HEK293 (cell line): ENCODE measurements at regions not wholly inside any gene's neighbourhood (a gene's known extent, or its start where the extent isn't known, plus 50 kb on each side); places are given as distances from the start of the nearest gene placed in this dataset.

Source experiments
- CTCF ChIA-PET: fragments of 350-600 bp; formaldehyde crosslinking; extraction: SDS; loops from one replicate; lab custom pipeline; 2021; ENCODE audit warnings: antibody characterized with exemption; lab: Yijun Ruan, JAX
- POLR2A ChIA-PET: fragments of 300-600 bp; formaldehyde crosslinking; extraction: SDS; loops from one replicate; lab custom pipeline; 2020; ENCODE audit warnings: antibody characterized with exemption, inconsistent platforms; lab: Yijun Ruan, JAX
- H3K27ac ChIP-seq: fragments of 200-500 bp; sonication (Bioruptor generic); 2 replicates; pipeline ENCODE4 v1.5.1; 2014; ENCODE audit warnings: low read depth, low read length, control low read depth, inconsistent platforms; ENCODE audit errors: extremely low read depth
- H3K36me3 ChIP-seq, 2 experiments: fragments of 200-500 bp in 1 of 2; sonication (Bioruptor generic) in 1 of 2; 1 replicate in 1 of 2; 2 replicates in 1 of 2; pipeline ENCODE4 v1.5.1; 2014 to 2017; ENCODE audit warnings: inconsistent platforms in 2 of 2, low read length in 2 of 2; ENCODE audit not compliant: control insufficient read depth in 2 of 2, insufficient read depth in 1 of 2
- H3K4me1 ChIP-seq: fragments of 200-500 bp; sonication (Bioruptor generic); 2 replicates; pipeline ENCODE4 v1.5.1; 2014; ENCODE audit warnings: mild to moderate bottlenecking, low read length, inconsistent platforms; ENCODE audit not compliant: control insufficient read depth, insufficient read depth
- H3K4me3 ChIP-seq: 2 replicates; pipeline ENCODE4 v1.5.1; 2011; ENCODE audit warnings: low read depth, mild to moderate bottlenecking, control low read depth, low read length, moderate library complexity
- H3K9me3 ChIP-seq: fragments of 200-500 bp; sonication (Bioruptor generic); 2 replicates; pipeline ENCODE4 v1.5.1; 2014; ENCODE audit warnings: low read depth, low read length, inconsistent platforms; ENCODE audit not compliant: control insufficient read depth, insufficient read depth
- ATF2 ChIP-seq: fragments of 450-650 bp; formaldehyde crosslinking; IDR thresholded peaks from 2 replicates; pipeline ENCODE4 v1.5.1; 2016; ENCODE audit warnings: missing biosample characterization, missing genetic modification characterization, low read depth
- GLIS2 ChIP-seq: fragments of 450-650 bp; formaldehyde crosslinking; IDR thresholded peaks from 2 replicates; pipeline ENCODE4 v1.5.1; 2016; ENCODE audit warnings: missing biosample characterization, missing genetic modification characterization
- IKZF3 ChIP-seq: fragments of 450-650 bp; IDR thresholded peaks from 2 replicates; pipeline ENCODE4 v1.5.0; 2018; ENCODE audit warnings: missing biosample characterization, mild to moderate bottlenecking, missing genetic modification characterization, moderate library complexity
- KLF9 ChIP-seq: fragments of 450-650 bp; formaldehyde crosslinking; IDR thresholded peaks from 2 replicates; pipeline ENCODE4 v1.5.1; 2016; ENCODE audit warnings: missing biosample characterization, missing genetic modification characterization, low read depth
- OSR2 ChIP-seq: fragments of 450-650 bp; formaldehyde crosslinking; IDR thresholded peaks from 2 replicates; pipeline ENCODE4 v1.5.1; 2016; ENCODE audit warnings: missing biosample characterization, missing genetic modification characterization
- SALL2 ChIP-seq: fragments of 450-650 bp; formaldehyde crosslinking; IDR thresholded peaks from 2 replicates; pipeline ENCODE4 v1.5.0; 2017; ENCODE audit warnings: missing biosample characterization, mild to moderate bottlenecking, missing genetic modification characterization, borderline replicate concordance
- TRIM28 ChIP-seq: IDR thresholded peaks from 2 replicates; pipeline ENCODE4 v1.6.1; 2011; ENCODE audit warnings: low read length, control low read depth, borderline replicate concordance
- WT1 ChIP-seq: fragments of 450-650 bp; formaldehyde crosslinking; IDR thresholded peaks from 2 replicates; pipeline ENCODE4 v1.5.1; 2016; ENCODE audit warnings: missing biosample characterization, missing genetic modification characterization
- ZBTB8A ChIP-seq: fragments of 450-650 bp; formaldehyde crosslinking; IDR thresholded peaks from 2 replicates; pipeline ENCODE4 v1.5.1; 2016; ENCODE audit warnings: missing biosample characterization, missing genetic modification characterization
- ZIC2 ChIP-seq: fragments of 450-650 bp; formaldehyde crosslinking; IDR thresholded peaks from 2 replicates; pipeline ENCODE4 v1.5.1; 2016; ENCODE audit warnings: missing biosample characterization, missing genetic modification characterization
- ZNF133 ChIP-seq: fragments of 450-650 bp; formaldehyde crosslinking; IDR thresholded peaks from 2 replicates; pipeline ENCODE4 v1.5.1; 2016; ENCODE audit warnings: missing biosample characterization, missing genetic modification characterization
- ZNF23 ChIP-seq: fragments of 450-650 bp; formaldehyde crosslinking; IDR thresholded peaks from 2 replicates; pipeline ENCODE4 v1.5.1; 2016; ENCODE audit warnings: missing biosample characterization, missing genetic modification characterization, borderline replicate concordance
- ZNF341 ChIP-seq: fragments of 450-650 bp; formaldehyde crosslinking; IDR thresholded peaks from 2 replicates; pipeline ENCODE4; 2016; ENCODE audit warnings: low read depth, missing biosample characterization, missing genetic modification characterization
- ZNF510 ChIP-seq: fragments of 450-650 bp; formaldehyde crosslinking; IDR thresholded peaks from 2 replicates; pipeline ENCODE4 v1.5.1; 2018; ENCODE audit warnings: mild to moderate bottlenecking, missing genetic modification characterization, missing biosample characterization; ENCODE audit not compliant: insufficient replicate concordance
- ZNF513 ChIP-seq: fragments of 450-650 bp; IDR thresholded peaks from 2 replicates; pipeline ENCODE4 v1.5.1; 2018; ENCODE audit warnings: missing biosample characterization, missing genetic modification characterization
- ZNF529 ChIP-seq: fragments of 450-650 bp; formaldehyde crosslinking; IDR thresholded peaks from 2 replicates; pipeline ENCODE4 v1.5.1; 2017; ENCODE audit warnings: missing genetic modification characterization, missing biosample characterization; ENCODE audit not compliant: insufficient replicate concordance
- ZNF623 ChIP-seq: fragments of 450-650 bp; formaldehyde crosslinking; IDR thresholded peaks from 2 replicates; pipeline ENCODE4 v1.5.1; 2016; ENCODE audit warnings: missing biosample characterization, missing genetic modification characterization
- ZNF645 ChIP-seq: fragments of 450-650 bp; formaldehyde crosslinking; IDR thresholded peaks from 2 replicates; pipeline ENCODE4; 2016; ENCODE audit warnings: missing biosample characterization, missing genetic modification characterization
- ZNF664 ChIP-seq: fragments of 450-650 bp; formaldehyde crosslinking; IDR thresholded peaks from 2 replicates; pipeline ENCODE4 v1.5.1; 2016; ENCODE audit warnings: missing biosample characterization, missing genetic modification characterization
- ZNF707 ChIP-seq: fragments of 450-650 bp; formaldehyde crosslinking; IDR thresholded peaks from 2 replicates; pipeline ENCODE4 v1.5.1; 2016; ENCODE audit warnings: missing biosample characterization, missing genetic modification characterization
- ZNF776 ChIP-seq: fragments of 450-650 bp; formaldehyde crosslinking; IDR thresholded peaks from 2 replicates; pipeline ENCODE4 v1.5.0; 2017; ENCODE audit warnings: missing biosample characterization, missing genetic modification characterization, borderline replicate concordance
- ZNF777 ChIP-seq: fragments of 450-650 bp; formaldehyde crosslinking; IDR thresholded peaks from 2 replicates; pipeline ENCODE4 v1.5.1; 2017; ENCODE audit warnings: missing biosample characterization, missing genetic modification characterization, borderline replicate concordance
- ZNF843 ChIP-seq: fragments of 450-650 bp; formaldehyde crosslinking; IDR thresholded peaks from 2 replicates; pipeline ENCODE4 v1.5.1; 2016; ENCODE audit warnings: missing biosample characterization, missing genetic modification characterization
- ZSCAN23 ChIP-seq: fragments of 450-650 bp; formaldehyde crosslinking; IDR thresholded peaks from 2 replicates; pipeline ENCODE4 v1.5.1; 2016; ENCODE audit warnings: missing biosample characterization, missing genetic modification characterization
- ZSCAN5A ChIP-seq: fragments of 450-650 bp; formaldehyde crosslinking; IDR thresholded peaks from 2 replicates; pipeline ENCODE4 v1.5.1; 2016; ENCODE audit warnings: missing biosample characterization, missing genetic modification characterization
- TF ChIP-seq, protein P1 (sequence below): fragments of 450-650 bp; formaldehyde crosslinking; optimal IDR thresholded peaks from 2 replicates; pipeline ENCODE3; 2016; ENCODE audit warnings: missing biosample characterization, mild to moderate bottlenecking, missing genetic modification characterization
- TF ChIP-seq, protein P2 (sequence below): fragments of 450-650 bp; formaldehyde crosslinking; IDR thresholded peaks from 2 replicates; pipeline ENCODE4 v1.5.1; 2016; ENCODE audit warnings: missing biosample characterization, missing genetic modification characterization
- TF ChIP-seq, protein P3 (sequence below): fragments of 450-650 bp; formaldehyde crosslinking; IDR thresholded peaks from 2 replicates; pipeline ENCODE4 v1.5.1; 2016; ENCODE audit warnings: missing biosample characterization, missing genetic modification characterization

GRCh38 chr11:37002831-37003230, 404.8 kb upstream of the RAG2 start:
- ChIA-PET POLR2A (no interaction called here), CTCF (interaction anchor here (0.6 to 1.5 kb wide), 6 partner anchors 8 to 1316 kb away, joined by 3 to 6 read pairs (median 3); no protein-coding TSS in a partner anchor)
- H3K36me3 ChIP-seq = no peaks in the 10 kb centered on the region
- H3K9me3 ChIP-seq = no peaks in the 10 kb centered on the region
- H3K4me1 ChIP-seq = no peaks in the 10 kb centered on the region
- H3K4me3 ChIP-seq = no peak overlapping the region
- H3K27ac ChIP-seq = no peak overlapping the region
- TF ChIP-seq OSR2 (no peak), ZIC2 (tag by site-specific recombination) (no peak), ZNF843 (tag by site-specific recombination) (no peak), ZNF341 (tag by site-specific recombination) (no peak), ZNF133 (tag by site-specific recombination) (no peak), GLIS2 (tag by site-specific recombination) (no peak), ATF2 (tag by site-specific recombination) (no peak), ZNF529 (tag by site-specific recombination) (no peak), ZNF707 (no peak), IKZF3 (tag by site-specific recombination) (no peak), ZNF23 (no peak), ZNF510 (no peak), ZNF645 (tag by site-specific recombination) (no peak), TRIM28 (no peak), WT1 (tag by site-specific recombination) (no peak)
- TF ChIP-seq, protein P1, sequence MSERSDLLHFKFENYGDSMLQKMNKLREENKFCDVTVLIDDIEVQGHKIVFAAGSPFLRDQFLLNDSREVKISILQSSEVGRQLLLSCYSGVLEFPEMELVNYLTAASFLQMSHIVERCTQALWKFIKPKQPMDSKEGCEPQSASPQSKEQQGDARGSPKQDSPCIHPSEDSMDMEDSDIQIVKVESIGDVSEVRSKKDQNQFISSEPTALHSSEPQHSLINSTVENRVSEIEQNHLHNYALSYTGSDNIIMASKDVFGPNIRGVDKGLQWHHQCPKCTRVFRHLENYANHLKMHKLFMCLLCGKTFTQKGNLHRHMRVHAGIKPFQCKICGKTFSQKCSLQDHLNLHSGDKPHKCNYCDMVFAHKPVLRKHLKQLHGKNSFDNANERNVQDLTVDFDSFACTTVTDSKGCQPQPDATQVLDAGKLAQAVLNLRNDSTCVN (tag by site-specific recombination) = no peak
- TF ChIP-seq, protein P2, sequence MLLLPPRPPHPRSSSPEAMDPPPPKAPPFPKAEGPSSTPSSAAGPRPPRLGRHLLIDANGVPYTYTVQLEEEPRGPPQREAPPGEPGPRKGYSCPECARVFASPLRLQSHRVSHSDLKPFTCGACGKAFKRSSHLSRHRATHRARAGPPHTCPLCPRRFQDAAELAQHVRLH (tag by site-specific recombination) = no peak

DNA sequence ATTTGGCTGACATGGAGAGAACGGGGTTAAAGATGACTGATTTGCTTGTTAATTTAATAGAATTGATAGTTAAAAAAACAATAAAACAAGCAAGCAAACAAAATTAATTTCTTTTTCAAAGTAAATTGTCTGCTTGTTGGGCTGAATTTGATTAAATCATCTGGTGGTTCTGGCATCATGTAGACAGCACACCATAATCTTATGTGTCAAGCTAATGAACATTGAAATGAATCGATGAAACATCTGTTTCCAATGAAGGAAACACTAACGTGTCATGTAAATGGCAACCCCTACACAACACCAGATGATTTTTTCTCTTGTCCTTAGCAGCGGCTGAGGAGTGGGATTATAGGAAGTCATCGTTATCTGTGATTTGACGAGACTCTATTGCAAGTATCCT, 399.6 kb upstream of the RAG2 start:
- CTCF ChIA-PET = no interaction called here
- no peak overlapping the region for H3K27ac ChIP-seq
- H3K4me3 ChIP-seq = no peak overlapping the region
- H3K4me1 ChIP-seq = no peaks in the 10 kb centered on the region
- no peaks in the 10 kb centered on the region for H3K9me3 ChIP-seq
- POLR2A ChIA-PET = no interaction called here
- H3K36me3 ChIP-seq = no peaks in the 10 kb centered on the region
- TF ChIP-seq ZNF341 (tag by site-specific recombination) = no peak
- no peak for TF ChIP-seq ZSCAN5A (tag by site-specific recombination)
- TF ChIP-seq KLF9 (tag by site-specific recombination) = no peak
- TF ChIP-seq ZNF133 (tag by site-specific recombination) = no peak
- TF ChIP-seq ZNF777 (tag by site-specific recombination) = no peak
- no peak for TF ChIP-seq SALL2 (tag by site-specific recombination)
- no peak for TF ChIP-seq ZNF513 (tag by site-specific recombination)
- TF ChIP-seq ZSCAN23 (tag by site-specific recombination) = no peak
- no peak for TF ChIP-seq ZNF645 (tag by site-specific recombination)
- TF ChIP-seq, protein P3, sequence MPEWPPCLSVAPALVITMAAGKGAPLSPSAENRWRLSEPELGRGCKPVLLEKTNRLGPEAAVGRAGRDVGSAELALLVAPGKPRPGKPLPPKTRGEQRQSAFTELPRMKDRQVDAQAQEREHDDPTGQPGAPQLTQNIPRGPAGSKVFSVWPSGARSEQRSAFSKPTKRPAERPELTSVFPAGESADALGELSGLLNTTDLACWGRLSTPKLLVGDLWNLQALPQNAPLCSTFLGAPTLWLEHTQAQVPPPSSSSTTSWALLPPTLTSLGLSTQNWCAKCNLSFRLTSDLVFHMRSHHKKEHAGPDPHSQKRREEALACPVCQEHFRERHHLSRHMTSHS (tag by site-specific recombination) = no peak
- TF ChIP-seq ZNF664 (tag by site-specific recombination) = no peak
- TF ChIP-seq ZNF776 (tag by site-specific recombination) = no peak
- no peak for TF ChIP-seq ZBTB8A (tag by site-specific recombination)
- TF ChIP-seq ZNF623 = no peak
